ENCODE measurements at regions not wholly inside any gene's neighbourhood (a gene's known extent, or its start where the extent isn't known, plus 50 kb on each side); places are given as distances from the start of the nearest gene placed in this dataset.

DNA sequence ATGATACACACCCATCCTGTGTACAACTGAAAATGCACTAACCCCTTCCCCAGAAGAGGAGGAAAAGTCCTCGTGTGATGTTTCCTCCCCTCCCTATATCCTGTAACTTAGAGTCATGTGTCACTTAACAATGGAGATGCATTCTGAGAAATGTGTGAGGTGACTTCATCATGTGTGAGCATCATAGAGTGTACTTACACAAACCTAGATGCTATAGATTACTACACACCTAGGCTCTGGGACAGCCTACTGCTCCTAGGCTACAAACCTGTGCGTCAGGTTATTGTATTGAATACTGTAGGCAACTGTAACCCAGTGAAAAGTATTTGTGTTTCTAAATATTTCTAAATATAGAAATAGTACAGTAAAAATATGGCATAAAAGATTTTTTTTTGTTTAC is 98.6 kb upstream of the FAM180A start:
- DNase-seq: no peak
- H3K27me3 ChIP-seq (ENCODE audit: control insufficient read depth, insufficient read depth, low read length): no peaks in the 10 kb centered on the region
- no peak overlapping the region for H3K4me3 ChIP-seq (ENCODE audit: low read length)
- no CpG with 5 or more reads among the region's 2 CpGs for WGBS (ENCODE audit: insufficient coverage)
- H3K9me3 ChIP-seq (replicated peaks; ENCODE audit: control insufficient read depth, low read depth, low read length): no peaks in the 10 kb centered on the region
- H3K4me1 ChIP-seq (ENCODE audit: control insufficient read depth, insufficient read depth, low read length): no peaks in the 10 kb centered on the region
- H3K27ac ChIP-seq (ENCODE audit: low read length): no peak overlapping the region
- no peaks in the 10 kb centered on the region for H3K36me3 ChIP-seq (ENCODE audit: control insufficient read depth, insufficient read depth, low read length)

DNA sequence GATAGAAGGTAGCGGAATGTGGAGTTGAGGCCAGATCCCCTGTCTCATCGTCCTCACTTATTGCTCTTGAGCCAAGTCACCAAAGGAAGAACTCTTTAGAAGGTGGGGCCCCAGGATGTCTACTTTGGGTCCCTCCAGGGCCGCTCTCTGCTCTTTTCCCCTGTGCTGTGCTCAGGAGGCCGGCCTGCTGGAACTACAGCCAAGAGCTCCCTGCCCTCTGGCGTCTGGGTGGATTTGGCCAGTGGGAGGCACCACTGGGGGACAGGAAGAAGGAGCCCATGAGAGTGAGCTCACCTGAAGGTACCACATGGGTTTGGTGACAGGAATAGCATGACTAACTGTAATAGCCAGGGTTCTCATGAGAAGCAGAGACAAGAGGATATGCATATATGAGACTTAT is 97.7 kb upstream of the FAM180A start:
- H3K36me3 ChIP-seq (ENCODE audit: control insufficient read depth, insufficient read depth, low read length): no peaks in the 10 kb centered on the region
- WGBS (ENCODE audit: insufficient coverage): 90% methylated on average over 3 of the region's 5 CpGs
- no peaks in the 10 kb centered on the region for H3K9me3 ChIP-seq (replicated peaks; ENCODE audit: control insufficient read depth, low read depth, low read length)
- H3K27me3 ChIP-seq (ENCODE audit: control insufficient read depth, insufficient read depth, low read length): no peaks in the 10 kb centered on the region
- H3K4me3 ChIP-seq (ENCODE audit: low read length): no peak overlapping the region
- H3K4me1 ChIP-seq (ENCODE audit: control insufficient read depth, insufficient read depth, low read length): no peaks in the 10 kb centered on the region
- H3K27ac ChIP-seq (ENCODE audit: low read length): no peak overlapping the region
- DNase-seq: no peak

- no peaks in the 10 kb centered on the region for H3K4me1 ChIP-seq (ENCODE audit: control insufficient read depth, insufficient read depth, low read length)
Measured at GRCh38 chr7:135845415-135846075, 96.9 kb upstream of the FAM180A start.

DNA sequence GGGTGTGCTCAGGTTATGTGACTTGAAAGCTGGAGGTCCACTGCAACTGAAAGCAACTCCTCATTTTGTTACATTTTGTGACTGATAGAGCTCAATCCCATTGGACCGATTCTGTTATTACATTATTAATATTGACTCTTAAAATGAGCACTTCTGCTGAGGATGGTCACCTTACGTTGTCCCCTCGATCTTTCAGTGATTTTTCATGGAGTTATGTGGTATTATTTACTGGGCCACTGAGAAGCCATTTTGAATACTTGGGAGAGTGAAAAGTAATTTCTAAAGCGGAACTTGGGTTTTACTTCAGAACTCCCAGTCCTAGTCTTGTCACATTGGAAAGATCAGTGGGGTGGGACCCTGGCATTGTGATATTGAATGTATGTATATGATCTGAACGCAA is 96.3 kb upstream of the FAM180A start:
- no peaks in the 10 kb centered on the region for H3K36me3 ChIP-seq (ENCODE audit: control insufficient read depth, insufficient read depth, low read length)
- no peaks in the 10 kb centered on the region for H3K4me1 ChIP-seq (ENCODE audit: control insufficient read depth, insufficient read depth, low read length)
- no peaks in the 10 kb centered on the region for H3K27me3 ChIP-seq (ENCODE audit: control insufficient read depth, insufficient read depth, low read length)
- H3K27ac ChIP-seq (ENCODE audit: low read length): no peak overlapping the region
- no CpG with 5 or more reads among the region's 5 CpGs for WGBS (ENCODE audit: insufficient coverage)
- H3K4me3 ChIP-seq (ENCODE audit: low read length): no peak overlapping the region
- no peaks in the 10 kb centered on the region for H3K9me3 ChIP-seq (replicated peaks; ENCODE audit: control insufficient read depth, low read depth, low read length)
- no peak for DNase-seq

More at GRCh38 chr7:135845415-135846075, 96.9 kb upstream of the FAM180A start:
- no CpG with 5 or more reads among the region's 3 CpGs for WGBS (ENCODE audit: insufficient coverage)
- H3K9me3 ChIP-seq (replicated peaks; ENCODE audit: control insufficient read depth, low read depth, low read length): no peaks in the 10 kb centered on the region
- DNase-seq: no peak
- no peaks in the 10 kb centered on the region for H3K36me3 ChIP-seq (ENCODE audit: control insufficient read depth, insufficient read depth, low read length)
- H3K27ac ChIP-seq (ENCODE audit: low read length): no peak overlapping the region
- H3K4me3 ChIP-seq (ENCODE audit: low read length): no peak overlapping the region
- H3K27me3 ChIP-seq (ENCODE audit: control insufficient read depth, insufficient read depth, low read length): no peaks in the 10 kb centered on the region

GRCh38 chr7:135843214-135843613 is 94.6 kb upstream of the FAM180A start:
- H3K27me3 ChIP-seq (ENCODE audit: control insufficient read depth, insufficient read depth, low read length): no peaks in the 10 kb centered on the region
- H3K4me3 ChIP-seq (ENCODE audit: low read length): no peak overlapping the region
- H3K27ac ChIP-seq (ENCODE audit: low read length): no peak overlapping the region
- no peaks in the 10 kb centered on the region for H3K36me3 ChIP-seq (ENCODE audit: control insufficient read depth, insufficient read depth, low read length)
- H3K4me1 ChIP-seq (ENCODE audit: control insufficient read depth, insufficient read depth, low read length): no peaks in the 10 kb centered on the region
- WGBS (ENCODE audit: insufficient coverage): no CpG with 5 or more reads among the region's 4 CpGs
- no peaks in the 10 kb centered on the region for H3K9me3 ChIP-seq (replicated peaks; ENCODE audit: control insufficient read depth, low read depth, low read length)
- DNase-seq: no peak

- no peaks in the 10 kb centered on the region for H3K27me3 ChIP-seq (ENCODE audit: control insufficient read depth, insufficient read depth, low read length)
- H3K36me3 ChIP-seq (ENCODE audit: control insufficient read depth, insufficient read depth, low read length): no peaks in the 10 kb centered on the region
- H3K4me1 ChIP-seq (ENCODE audit: control insufficient read depth, insufficient read depth, low read length): no peaks in the 10 kb centered on the region
- H3K4me3 ChIP-seq (ENCODE audit: low read length): no peak overlapping the region
- H3K27ac ChIP-seq (ENCODE audit: low read length): no peak overlapping the region
- no CpG with 5 or more reads among the region's 2 CpGs for WGBS (ENCODE audit: insufficient coverage)
- no peak for DNase-seq
- no peaks in the 10 kb centered on the region for H3K9me3 ChIP-seq (replicated peaks; ENCODE audit: control insufficient read depth, low read depth, low read length)
Measured at GRCh38 chr7:135842446-135843179, 94.0 kb upstream of the FAM180A start.

DNA sequence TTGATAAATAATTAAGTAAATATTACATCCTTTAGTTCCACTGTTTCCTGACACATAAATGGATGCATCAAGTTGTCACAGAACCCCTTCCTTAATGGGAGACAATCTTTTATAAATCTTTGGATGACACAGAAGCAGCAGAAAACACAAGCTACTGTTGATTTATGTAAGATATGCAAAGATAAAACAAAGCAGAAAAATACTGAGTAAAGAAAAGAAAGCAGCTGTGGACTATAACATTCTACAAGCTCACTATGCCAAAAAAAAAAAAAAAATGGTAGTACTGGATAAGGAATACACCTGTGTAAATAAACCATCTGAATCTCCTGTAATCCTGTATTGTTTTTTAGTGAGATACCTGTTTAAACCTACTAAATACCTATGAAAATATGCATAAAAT is 92.0 kb upstream of the FAM180A start:
- Histone ChIP-seq H3K4me1 (ENCODE audit: control insufficient read depth, insufficient read depth, low read length) (no peaks in the 10 kb centered on the region), H3K36me3 (ENCODE audit: control insufficient read depth, insufficient read depth, low read length) (no peaks in the 10 kb centered on the region), H3K4me3 (ENCODE audit: low read length) (no peak overlapping the region), H3K9me3 (replicated peaks; ENCODE audit: control insufficient read depth, low read depth, low read length) (no peaks in the 10 kb centered on the region), H3K27ac (ENCODE audit: low read length) (no peak overlapping the region), H3K27me3 (ENCODE audit: control insufficient read depth, insufficient read depth, low read length) (no peaks in the 10 kb centered on the region)
- no peak for DNase-seq

DNA sequence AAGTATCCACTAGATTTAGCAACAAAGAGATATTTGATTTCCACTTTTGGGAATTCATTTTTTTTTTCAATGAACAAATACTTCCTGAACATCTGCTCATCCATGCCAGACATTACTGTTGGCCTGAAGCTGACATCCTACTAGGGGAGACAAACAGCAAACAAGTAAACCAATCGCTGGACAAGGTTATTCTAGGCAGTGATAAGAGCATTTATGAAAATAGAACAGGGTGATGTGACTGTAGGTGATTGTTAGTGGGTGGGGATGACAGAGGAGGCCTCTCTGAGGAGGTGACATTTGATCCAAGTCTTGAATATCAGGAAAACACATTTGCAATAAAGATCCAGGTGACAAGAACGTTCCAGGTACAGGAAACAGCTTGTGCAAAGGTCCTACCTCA is 89.1 kb upstream of the FAM180A start:
- no peaks in the 10 kb centered on the region for H3K27me3 ChIP-seq (ENCODE audit: control insufficient read depth, insufficient read depth, low read length)
- DNase-seq: no peak
- no peak overlapping the region for H3K4me3 ChIP-seq (ENCODE audit: low read length)
- no peaks in the 10 kb centered on the region for H3K9me3 ChIP-seq (replicated peaks; ENCODE audit: control insufficient read depth, low read depth, low read length)
- H3K4me1 ChIP-seq (ENCODE audit: control insufficient read depth, insufficient read depth, low read length): no peaks in the 10 kb centered on the region
- H3K36me3 ChIP-seq (ENCODE audit: control insufficient read depth, insufficient read depth, low read length): no peaks in the 10 kb centered on the region
- no peak overlapping the region for H3K27ac ChIP-seq (ENCODE audit: low read length)
- 75% methylated on average over 2 of the region's 2 CpGs for WGBS (ENCODE audit: insufficient coverage)

DNA sequence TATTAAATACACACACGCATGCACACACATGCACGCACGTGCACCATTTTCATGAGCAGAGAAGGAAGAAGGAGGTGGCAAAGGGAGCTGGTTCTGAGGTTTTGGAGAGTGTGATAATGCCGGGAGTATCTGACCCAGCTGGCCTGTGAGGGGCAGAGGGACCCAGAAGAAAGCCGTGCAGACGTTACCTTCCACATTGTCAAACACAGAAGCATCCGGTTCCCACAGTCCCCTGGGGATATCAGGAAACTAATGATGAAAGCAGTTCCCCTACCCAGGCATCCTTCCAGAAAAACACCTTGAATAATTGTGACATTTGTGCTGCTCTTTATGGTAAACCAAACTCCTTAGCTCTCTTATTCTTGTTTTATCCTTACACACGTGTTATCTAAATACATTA is 85.7 kb upstream of the FAM180A start:
- DNase-seq: peak; percentile 18
- no peak overlapping the region for H3K27ac ChIP-seq (ENCODE audit: low read length)
- no peaks in the 10 kb centered on the region for H3K27me3 ChIP-seq (ENCODE audit: control insufficient read depth, insufficient read depth, low read length)
- H3K4me1 ChIP-seq (ENCODE audit: control insufficient read depth, insufficient read depth, low read length): no peaks in the 10 kb centered on the region
- H3K9me3 ChIP-seq (replicated peaks; ENCODE audit: control insufficient read depth, low read depth, low read length): no peaks in the 10 kb centered on the region
- no peaks in the 10 kb centered on the region for H3K36me3 ChIP-seq (ENCODE audit: control insufficient read depth, insufficient read depth, low read length)
- no peak overlapping the region for H3K4me3 ChIP-seq (ENCODE audit: low read length)
- no CpG with 5 or more reads among the region's 8 CpGs for WGBS (ENCODE audit: insufficient coverage)

DNA sequence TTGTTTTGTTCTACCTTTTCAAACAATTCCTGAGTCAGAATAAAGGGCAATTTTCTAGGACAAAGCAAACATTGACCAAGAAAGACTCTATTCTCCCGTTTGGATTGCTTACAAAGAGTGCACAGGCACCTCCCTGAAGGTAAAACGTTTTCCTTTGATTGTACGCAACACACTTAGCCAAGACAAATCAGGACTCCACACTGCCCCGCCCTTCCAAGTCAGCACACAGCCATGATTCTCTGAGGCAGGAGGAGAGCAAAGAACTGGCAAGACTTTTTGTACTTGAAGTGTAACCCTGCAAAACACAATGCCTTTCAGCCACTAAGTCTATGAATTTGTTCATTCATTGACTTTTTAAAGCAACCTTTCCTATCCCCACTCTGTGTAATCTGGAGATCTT is 85.0 kb upstream of the FAM180A start:
- Histone ChIP-seq H3K4me1 (ENCODE audit: control insufficient read depth, insufficient read depth, low read length) (no peaks in the 10 kb centered on the region), H3K36me3 (ENCODE audit: control insufficient read depth, insufficient read depth, low read length) (no peaks in the 10 kb centered on the region), H3K9me3 (replicated peaks; ENCODE audit: control insufficient read depth, low read depth, low read length) (no peaks in the 10 kb centered on the region), H3K4me3 (ENCODE audit: low read length) (no peak overlapping the region), H3K27ac (ENCODE audit: low read length) (no peak overlapping the region), H3K27me3 (ENCODE audit: control insufficient read depth, insufficient read depth, low read length) (no peaks in the 10 kb centered on the region)
- DNase-seq: no peak
- WGBS (ENCODE audit: insufficient coverage): no CpG with 5 or more reads among the region's 4 CpGs
